ENCODE measurements at regions not wholly inside any gene's neighbourhood (a gene's known extent, or its start where the extent isn't known, plus 50 kb on each side); places are given as distances from the start of the nearest gene placed in this dataset.

- no peak for DNase-seq (ENCODE audit: extremely low read depth, low read depth)
- no peak overlapping the region for H3K4me3 ChIP-seq (replicated peaks; ENCODE audit: low read depth, low read length)
- TF ChIP-seq CTCF (IDR thresholded peaks at IDR 0.05; ENCODE audit: low read depth, low read length, missing control alignments): no peak
Measured at GRCh38 chr13:59343993-59344822, 819.5 kb downstream of the DIAPH3 start.

GRCh38 chr13:59345311-59345710, 818.4 kb downstream of the DIAPH3 start:
- DNase-seq (ENCODE audit: extremely low read depth, low read depth): no peak
- no peak for TF ChIP-seq CTCF (IDR thresholded peaks at IDR 0.05; ENCODE audit: low read depth, low read length, missing control alignments)
- no peak overlapping the region for H3K4me3 ChIP-seq (replicated peaks; ENCODE audit: low read depth, low read length)

GRCh38 chr13:59346999-59347723, 816.6 kb downstream of the DIAPH3 start:
- no peak for DNase-seq (ENCODE audit: extremely low read depth, low read depth)
- no peak overlapping the region for H3K4me3 ChIP-seq (replicated peaks; ENCODE audit: low read depth, low read length)
- no peak for TF ChIP-seq CTCF (IDR thresholded peaks at IDR 0.05; ENCODE audit: low read depth, low read length, missing control alignments)

- no peak overlapping the region for H3K4me3 ChIP-seq (replicated peaks; ENCODE audit: low read depth, low read length)
- no peak for DNase-seq (ENCODE audit: extremely low read depth, low read depth)
- TF ChIP-seq CTCF (IDR thresholded peaks at IDR 0.05; ENCODE audit: low read depth, low read length, missing control alignments): no peak
Measured at GRCh38 chr13:59348617-59349016, 815.1 kb downstream of the DIAPH3 start.

GRCh38 chr13:59352600-59352999, 811.1 kb downstream of the DIAPH3 start:
- H3K4me3 ChIP-seq (replicated peaks; ENCODE audit: low read depth, low read length): no peak overlapping the region
- TF ChIP-seq CTCF (IDR thresholded peaks at IDR 0.05; ENCODE audit: low read depth, low read length, missing control alignments): no peak
- no peak for DNase-seq (ENCODE audit: extremely low read depth, low read depth)

GRCh38 chr13:59354665-59355369, 808.9 kb downstream of the DIAPH3 start:
- no peak for TF ChIP-seq CTCF (IDR thresholded peaks at IDR 0.05; ENCODE audit: low read depth, low read length, missing control alignments)
- DNase-seq (ENCODE audit: extremely low read depth, low read depth): no peak
- H3K4me3 ChIP-seq (replicated peaks; ENCODE audit: low read depth, low read length): no peak overlapping the region
